DND-41 (cell line): ENCODE measurements at regions not wholly inside any gene's neighbourhood (a gene's known extent, or its start where the extent isn't known, plus 50 kb on each side); places are given as distances from the start of the nearest gene placed in this dataset.

Experiments used
- EZH2 ChIP-seq: IDR thresholded peaks from 3 replicates; pipeline ENCODE4 v1.6.1; 2012; ENCODE audit warnings: borderline replicate concordance, low read depth, mild to moderate bottlenecking, moderate library complexity, low read length, inconsistent platforms; ENCODE audit not compliant: severe bottlenecking
- TF ChIP-seq, protein P1 (sequence below): IDR thresholded peaks from 2 replicates; pipeline ENCODE4 v1.5.1; 2012; ENCODE audit warnings: borderline replicate concordance, low read length, moderate library complexity, mild to moderate bottlenecking; ENCODE audit not compliant: poor library complexity, severe bottlenecking; ENCODE audit errors: extremely low read depth

DNA sequence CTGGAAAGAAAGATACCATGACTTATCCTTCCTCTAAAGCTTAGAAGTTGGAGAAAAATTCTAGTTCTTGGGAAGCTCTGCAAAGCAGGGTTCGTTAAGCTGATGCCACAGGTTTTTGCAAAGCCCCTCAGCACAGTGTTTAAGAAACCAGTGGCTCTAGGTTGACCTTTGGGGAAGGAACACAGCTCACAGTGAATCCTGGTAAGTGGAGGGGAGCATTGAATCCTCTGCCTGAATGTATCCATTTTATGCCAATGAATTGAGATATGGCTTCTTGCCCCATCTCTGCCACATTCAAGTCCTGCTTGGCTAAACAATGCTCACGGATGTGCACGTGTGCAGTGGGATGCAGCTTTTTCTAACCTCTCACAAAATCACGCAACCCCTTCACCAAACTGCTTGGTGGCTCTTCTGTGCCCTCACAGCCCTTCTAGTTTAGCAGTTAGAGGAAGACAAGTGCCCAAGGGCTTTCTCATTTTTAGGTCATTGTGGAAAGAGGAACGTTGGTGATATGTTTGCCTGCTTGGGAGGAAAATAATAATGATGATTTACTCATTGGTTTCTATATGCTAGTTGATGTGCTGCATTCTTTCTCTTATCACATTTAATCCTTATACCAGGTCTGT lies 111.3 kb downstream of the DAD1 start:
- TF ChIP-seq EZH2 = no peak
- TF ChIP-seq, protein P1, sequence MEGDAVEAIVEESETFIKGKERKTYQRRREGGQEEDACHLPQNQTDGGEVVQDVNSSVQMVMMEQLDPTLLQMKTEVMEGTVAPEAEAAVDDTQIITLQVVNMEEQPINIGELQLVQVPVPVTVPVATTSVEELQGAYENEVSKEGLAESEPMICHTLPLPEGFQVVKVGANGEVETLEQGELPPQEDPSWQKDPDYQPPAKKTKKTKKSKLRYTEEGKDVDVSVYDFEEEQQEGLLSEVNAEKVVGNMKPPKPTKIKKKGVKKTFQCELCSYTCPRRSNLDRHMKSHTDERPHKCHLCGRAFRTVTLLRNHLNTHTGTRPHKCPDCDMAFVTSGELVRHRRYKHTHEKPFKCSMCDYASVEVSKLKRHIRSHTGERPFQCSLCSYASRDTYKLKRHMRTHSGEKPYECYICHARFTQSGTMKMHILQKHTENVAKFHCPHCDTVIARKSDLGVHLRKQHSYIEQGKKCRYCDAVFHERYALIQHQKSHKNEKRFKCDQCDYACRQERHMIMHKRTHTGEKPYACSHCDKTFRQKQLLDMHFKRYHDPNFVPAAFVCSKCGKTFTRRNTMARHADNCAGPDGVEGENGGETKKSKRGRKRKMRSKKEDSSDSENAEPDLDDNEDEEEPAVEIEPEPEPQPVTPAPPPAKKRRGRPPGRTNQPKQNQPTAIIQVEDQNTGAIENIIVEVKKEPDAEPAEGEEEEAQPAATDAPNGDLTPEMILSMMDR = no peak
